Loucy (cell line): ENCODE measurements at regions not wholly inside any gene's neighbourhood (a gene's known extent, or its start where the extent isn't known, plus 50 kb on each side); places are given as distances from the start of the nearest gene placed in this dataset.

Experiments used
- H2AFZ ChIP-seq: fragments of 200-600 bp; sonication (generic); 2 replicates; pipeline ENCODE4 v1.6.0; 2016; ENCODE audit warnings: antibody characterized with exemption, mild to moderate bottlenecking, low read length, moderate library complexity
- H3F3A ChIP-seq: fragments of 200-600 bp; 2 replicates; pipeline ENCODE4 v1.6.0; 2016; ENCODE audit warnings: antibody characterized with exemption, low read depth, mild to moderate bottlenecking
- H3K27me3 ChIP-seq: fragments of 200-600 bp; sonication (generic); 2 replicates; pipeline ENCODE4 v1.6.1; 2014; ENCODE audit warnings: low read length, mild to moderate bottlenecking; ENCODE audit not compliant: insufficient read depth, poor library complexity, severe bottlenecking
- H3K36me3 ChIP-seq: fragments of 200-600 bp; sonication (generic); 2 replicates; pipeline ENCODE4 v1.6.1; 2016; ENCODE audit warnings: low read length; ENCODE audit not compliant: insufficient read depth
- H3K4me1 ChIP-seq: fragments of 200-600 bp; sonication (generic); 2 replicates; pipeline ENCODE4 v1.5.1; 2014; ENCODE audit warnings: low read length, mild to moderate bottlenecking; ENCODE audit not compliant: insufficient read depth, poor library complexity, severe bottlenecking
- H3K4me2 ChIP-seq: fragments of 200-600 bp; sonication (generic); 2 replicates; pipeline ENCODE4 v1.6.0; 2014; ENCODE audit warnings: antibody characterized with exemption, low read length, low read depth, mild to moderate bottlenecking; ENCODE audit not compliant: poor library complexity, severe bottlenecking
- H3K4me3 ChIP-seq: fragments of 200-600 bp; sonication (generic); 2 replicates; pipeline ENCODE4 v1.5.1; 2014; ENCODE audit warnings: low read length, mild to moderate bottlenecking, mixed read lengths; ENCODE audit not compliant: poor library complexity, severe bottlenecking
- H3K79me2 ChIP-seq: fragments of 200-600 bp; sonication (generic); 2 replicates; pipeline ENCODE4 v1.6.1; 2014; ENCODE audit warnings: low read length; ENCODE audit not compliant: insufficient read depth
- H3K9ac ChIP-seq: fragments of 200-600 bp; sonication (generic); 2 replicates; pipeline ENCODE4 v1.6.0; 2014; ENCODE audit warnings: mild to moderate bottlenecking, low read depth, low read length, moderate library complexity; ENCODE audit not compliant: poor library complexity, severe bottlenecking
- H3K9me2 ChIP-seq: fragments of 200-600 bp; sonication (generic); replicated peaks from 2 replicates; pipeline ENCODE4 v1.6.1; 2016; ENCODE audit warnings: low read depth, low read length, mixed read lengths
- H3K9me3 ChIP-seq: fragments of 200-600 bp; sonication (generic); 2 replicates; pipeline ENCODE4 v1.6.1; 2014; ENCODE audit warnings: mild to moderate bottlenecking, antibody characterized with exemption, low read length, low read depth; ENCODE audit not compliant: insufficient read depth
- H4K20me1 ChIP-seq: fragments of 200-600 bp; sonication (generic); 2 replicates; pipeline ENCODE4 v1.6.0; 2014; ENCODE audit warnings: antibody characterized with exemption, low read length, mild to moderate bottlenecking; ENCODE audit not compliant: insufficient read depth, poor library complexity, severe bottlenecking
- EZH2phosphoT487 ChIP-seq: fragments of 200-600 bp; IDR thresholded peaks from 2 replicates; pipeline ENCODE4 v1.6.1; 2018; ENCODE audit warnings: antibody characterized with exemption, mild to moderate bottlenecking, moderate library complexity, borderline replicate concordance
- TF ChIP-seq, protein P1 (sequence below): fragments of 200-600 bp; sonication (generic); conservative IDR thresholded peaks from 2 replicates; pipeline ENCODE4 v1.5.1; 2014; ENCODE audit warnings: mild to moderate bottlenecking, antibody characterized with exemption, low read length

DNA sequence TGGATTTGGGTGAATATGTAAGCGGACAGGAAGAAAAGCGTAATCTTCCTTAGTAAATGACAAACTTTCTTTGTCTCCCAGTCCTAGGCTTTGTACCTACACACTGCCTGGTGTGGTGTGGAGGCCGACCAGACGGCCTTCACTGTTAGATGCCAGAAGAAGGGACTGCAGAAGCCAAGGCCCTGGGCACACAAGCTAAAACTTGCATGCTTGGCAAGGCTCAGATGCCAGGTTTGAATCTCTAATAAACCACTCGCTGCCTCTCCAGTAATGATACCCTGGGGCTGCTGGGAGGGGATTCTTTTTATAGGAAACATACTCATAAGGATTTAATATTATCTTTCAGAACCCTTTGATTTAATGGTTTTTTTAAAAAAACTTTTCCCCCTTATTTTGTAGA is 263.8 kb downstream of the PTPRC start:
- Histone ChIP-seq H3K36me3 (peaks cover 96% of the 10 kb centered on the region), H3K4me3 (no peak overlapping the region), H3K9me3 (no peaks in the 10 kb centered on the region), H2AFZ (no peak overlapping the region), H3K4me1 (peaks cover 46% of the 10 kb centered on the region), H3K27me3 (no peaks in the 10 kb centered on the region), H3K9ac (peak overlapping the region; percentile 26), H3K9me2 (no peaks in the 10 kb centered on the region), H4K20me1 (peaks cover 100% of the 10 kb centered on the region), H3K79me2 (peaks cover 99% of the 10 kb centered on the region), H3F3A (peaks cover 16% of the 10 kb centered on the region), H3K4me2 (peak overlapping the region; percentile 14)
- no peak for TF ChIP-seq EZH2phosphoT487
- TF ChIP-seq, protein P1, sequence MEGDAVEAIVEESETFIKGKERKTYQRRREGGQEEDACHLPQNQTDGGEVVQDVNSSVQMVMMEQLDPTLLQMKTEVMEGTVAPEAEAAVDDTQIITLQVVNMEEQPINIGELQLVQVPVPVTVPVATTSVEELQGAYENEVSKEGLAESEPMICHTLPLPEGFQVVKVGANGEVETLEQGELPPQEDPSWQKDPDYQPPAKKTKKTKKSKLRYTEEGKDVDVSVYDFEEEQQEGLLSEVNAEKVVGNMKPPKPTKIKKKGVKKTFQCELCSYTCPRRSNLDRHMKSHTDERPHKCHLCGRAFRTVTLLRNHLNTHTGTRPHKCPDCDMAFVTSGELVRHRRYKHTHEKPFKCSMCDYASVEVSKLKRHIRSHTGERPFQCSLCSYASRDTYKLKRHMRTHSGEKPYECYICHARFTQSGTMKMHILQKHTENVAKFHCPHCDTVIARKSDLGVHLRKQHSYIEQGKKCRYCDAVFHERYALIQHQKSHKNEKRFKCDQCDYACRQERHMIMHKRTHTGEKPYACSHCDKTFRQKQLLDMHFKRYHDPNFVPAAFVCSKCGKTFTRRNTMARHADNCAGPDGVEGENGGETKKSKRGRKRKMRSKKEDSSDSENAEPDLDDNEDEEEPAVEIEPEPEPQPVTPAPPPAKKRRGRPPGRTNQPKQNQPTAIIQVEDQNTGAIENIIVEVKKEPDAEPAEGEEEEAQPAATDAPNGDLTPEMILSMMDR, result no peak

DNA sequence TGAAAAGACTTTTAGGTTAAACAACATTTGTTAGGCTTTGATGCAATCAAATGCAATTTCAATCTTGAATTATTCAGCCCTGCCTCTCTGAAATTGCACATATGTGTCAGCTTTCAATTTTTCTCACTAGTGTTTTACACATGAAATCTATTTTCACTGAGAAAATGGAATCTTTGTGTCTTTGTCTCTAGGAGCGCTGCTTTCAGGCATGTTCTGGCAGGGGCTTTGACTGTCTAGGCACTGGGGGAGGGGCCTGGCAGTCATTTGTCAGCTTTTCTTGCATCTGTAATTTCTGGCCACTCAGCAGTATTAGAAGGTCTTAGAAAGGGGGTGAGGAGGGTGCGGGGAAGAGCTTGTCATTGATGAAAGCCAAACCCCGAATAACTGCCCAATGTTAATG is 264.4 kb downstream of the PTPRC start:
- no peaks in the 10 kb centered on the region for H3K9me3 ChIP-seq
- no peak overlapping the region for H2AFZ ChIP-seq
- H3K27me3 ChIP-seq, result no peaks in the 10 kb centered on the region
- peaks cover 96% of the 10 kb centered on the region for H3K36me3 ChIP-seq
- H3F3A ChIP-seq, result peaks cover 16% of the 10 kb centered on the region
- H3K9me2 ChIP-seq, result no peaks in the 10 kb centered on the region
- peak overlapping the region; percentile 26 for H3K9ac ChIP-seq
- peaks cover 51% of the 10 kb centered on the region for H3K4me1 ChIP-seq
- no peak overlapping the region for H3K4me3 ChIP-seq
- peak overlapping the region; percentile 14 for H3K4me2 ChIP-seq
- H4K20me1 ChIP-seq, result peaks cover 100% of the 10 kb centered on the region
- TF ChIP-seq EZH2phosphoT487, result no peak
- TF ChIP-seq, protein P1, result no peak
- peaks cover 100% of the 10 kb centered on the region for H3K79me2 ChIP-seq

DNA sequence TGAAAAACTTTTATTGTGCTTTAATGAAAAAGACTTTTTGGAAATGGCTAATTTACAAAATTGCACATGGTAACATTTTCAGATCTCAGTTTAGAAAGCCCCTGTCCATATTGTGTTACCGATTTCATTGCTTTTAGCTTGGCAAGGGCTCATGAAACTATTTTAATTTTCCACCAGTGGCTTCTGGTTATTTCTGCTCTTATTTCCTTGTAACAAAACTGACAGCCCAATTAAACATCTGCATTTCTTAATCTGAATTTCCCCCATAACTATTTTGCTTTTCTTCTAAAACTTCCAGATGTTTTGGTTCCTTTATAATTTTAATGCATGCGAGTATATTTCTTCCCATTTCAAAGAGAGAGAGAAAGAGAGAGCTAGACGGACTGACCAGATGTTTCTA is 264.8 kb downstream of the PTPRC start:
- no peak for TF ChIP-seq EZH2phosphoT487
- TF ChIP-seq, protein P1, result no peak

More for the DNA sequence above, 264.8 kb downstream of the PTPRC start:
- no peaks in the 10 kb centered on the region for H3K27me3 ChIP-seq
- no peak overlapping the region for H3K4me3 ChIP-seq
- H3K79me2 ChIP-seq, result peaks cover 100% of the 10 kb centered on the region
- H3K9me2 ChIP-seq, result no peaks in the 10 kb centered on the region
- H3K4me1 ChIP-seq, result peaks cover 54% of the 10 kb centered on the region
- H3K4me2 ChIP-seq, result peak overlapping the region; percentile 14
- H3K9me3 ChIP-seq, result no peaks in the 10 kb centered on the region
- H3K36me3 ChIP-seq, result peaks cover 96% of the 10 kb centered on the region
- peaks cover 100% of the 10 kb centered on the region for H4K20me1 ChIP-seq
- H2AFZ ChIP-seq, result no peak overlapping the region
- H3K9ac ChIP-seq, result no peak overlapping the region
- H3F3A ChIP-seq, result peaks cover 19% of the 10 kb centered on the region
